ENCODE measurements at regions not wholly inside any gene's neighbourhood (a gene's known extent, or its start where the extent isn't known, plus 50 kb on each side); places are given as distances from the start of the nearest gene placed in this dataset.

- TF ChIP-seq CTCF (IDR thresholded peaks at IDR 0.05): no peak
- no peak for TF ChIP-seq POLR2A (IDR thresholded peaks at IDR 0.05)
Observed at GRCh38 chr20:57785720-57786119, 75.9 kb upstream of the PMEPA1 start.
